ENCODE measurements at regions not wholly inside any gene's neighbourhood (a gene's known extent, or its start where the extent isn't known, plus 50 kb on each side); places are given as distances from the start of the nearest gene placed in this dataset.
"Not testable (repeated sequence)": the region's sequence is repeated elsewhere in the genome, so short reads cannot be mapped to it uniquely, and the experiment has no call there.

DNA sequence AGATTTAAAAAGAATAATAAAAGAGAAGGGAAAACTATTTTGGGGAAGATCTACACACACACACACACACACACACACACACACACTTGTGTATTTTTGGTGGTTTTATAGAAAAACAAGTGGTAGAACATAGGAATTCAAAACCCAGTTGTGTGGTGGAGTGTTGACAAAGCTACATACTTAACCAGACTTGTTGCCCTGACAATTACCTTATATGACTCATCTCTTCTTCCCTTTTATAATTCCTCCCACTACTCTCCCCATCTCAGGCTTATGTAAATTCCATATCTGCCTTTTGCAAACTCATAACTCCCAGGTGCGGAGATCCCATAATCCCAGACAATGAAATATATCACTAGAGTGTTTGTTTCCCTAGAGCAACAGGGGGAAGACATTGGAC lies 873.7 kb downstream of the NXPH1 start:
- Histone ChIP-seq H3K36me3 (ENCODE audit: insufficient read depth, low read length) (no peaks in the 10 kb centered on the region), H3K27me3 (ENCODE audit: insufficient read depth, low read length) (no peaks in the 10 kb centered on the region), H3K9me3 (ENCODE audit: insufficient read depth, low read depth, low read length) (no peaks in the 10 kb centered on the region), H3K27ac (ENCODE audit: low read depth, low read length) (no peak overlapping the region), H3K4me3 (ENCODE audit: low read length) (no peak overlapping the region), H3K4me1 (ENCODE audit: insufficient read depth, low read length) (no peaks in the 10 kb centered on the region), H3K9ac (ENCODE audit: low read depth, low read length) (no peak overlapping the region)
- WGBS: 91% methylated on average over 1 of the region's 1 CpG

DNA sequence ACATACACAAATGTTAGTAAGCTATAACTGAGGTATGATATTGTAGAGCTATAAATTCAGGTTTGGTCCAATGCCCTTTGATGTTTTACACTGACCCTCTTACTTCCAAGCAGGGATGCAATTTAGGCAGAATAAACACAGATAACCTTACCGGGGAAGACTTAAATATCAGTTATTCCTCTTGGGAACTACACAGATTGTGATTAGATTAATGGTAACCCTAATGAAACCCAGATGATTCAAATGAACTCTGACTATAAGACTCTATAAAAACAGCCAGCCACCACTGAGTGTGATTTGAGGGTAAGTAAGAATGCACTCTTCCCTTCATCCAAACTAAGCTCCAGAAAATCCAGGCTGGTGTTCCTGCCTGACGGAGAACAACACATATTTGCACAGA lies 891.1 kb downstream of the NXPH1 start:
- 90% methylated on average over 2 of the region's 2 CpGs for WGBS
- Histone ChIP-seq H3K9ac (ENCODE audit: low read depth, low read length) (no peak overlapping the region), H3K9me3 (ENCODE audit: insufficient read depth, low read depth, low read length) (no peaks in the 10 kb centered on the region), H3K27ac (ENCODE audit: low read depth, low read length) (no peak overlapping the region), H3K4me3 (ENCODE audit: low read length) (no peak overlapping the region), H3K27me3 (ENCODE audit: insufficient read depth, low read length) (no peaks in the 10 kb centered on the region), H3K4me1 (ENCODE audit: insufficient read depth, low read length) (peaks cover 8% of the 10 kb centered on the region; the same call in 1 of the 2 replicates), H3K36me3 (ENCODE audit: insufficient read depth, low read length) (no peaks in the 10 kb centered on the region)

DNA sequence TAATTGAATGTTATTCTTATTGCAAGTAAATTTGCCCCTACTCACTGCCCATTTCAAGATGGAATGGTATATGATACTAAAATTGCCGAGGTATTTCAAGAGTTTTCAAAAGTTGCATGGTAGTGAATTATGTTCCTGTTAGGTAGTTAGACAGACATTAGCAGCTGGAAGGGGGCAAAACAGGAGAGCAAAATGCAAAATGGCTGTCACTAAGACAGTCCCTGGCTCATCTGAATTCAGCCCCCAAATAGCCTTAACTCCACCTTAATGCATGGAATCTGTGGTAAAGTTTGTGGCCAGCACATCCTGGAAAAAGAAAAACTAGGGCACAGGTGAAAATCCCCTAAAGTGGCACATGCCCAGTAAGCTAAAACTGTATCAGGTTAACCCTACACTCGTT lies 894.9 kb downstream of the NXPH1 start:
- Histone ChIP-seq H3K36me3 (ENCODE audit: insufficient read depth, low read length) (no peaks in the 10 kb centered on the region), H3K4me3 (ENCODE audit: low read length) (no peak overlapping the region), H3K9ac (ENCODE audit: low read depth, low read length) (no peak overlapping the region), H3K27me3 (ENCODE audit: insufficient read depth, low read length) (no peaks in the 10 kb centered on the region), H3K9me3 (ENCODE audit: insufficient read depth, low read depth, low read length) (no peaks in the 10 kb centered on the region), H3K27ac (ENCODE audit: low read depth, low read length) (no peak overlapping the region), H3K4me1 (ENCODE audit: insufficient read depth, low read length) (no peaks in the 10 kb centered on the region)
- 98% methylated on average over 2 of the region's 2 CpGs for WGBS

DNA sequence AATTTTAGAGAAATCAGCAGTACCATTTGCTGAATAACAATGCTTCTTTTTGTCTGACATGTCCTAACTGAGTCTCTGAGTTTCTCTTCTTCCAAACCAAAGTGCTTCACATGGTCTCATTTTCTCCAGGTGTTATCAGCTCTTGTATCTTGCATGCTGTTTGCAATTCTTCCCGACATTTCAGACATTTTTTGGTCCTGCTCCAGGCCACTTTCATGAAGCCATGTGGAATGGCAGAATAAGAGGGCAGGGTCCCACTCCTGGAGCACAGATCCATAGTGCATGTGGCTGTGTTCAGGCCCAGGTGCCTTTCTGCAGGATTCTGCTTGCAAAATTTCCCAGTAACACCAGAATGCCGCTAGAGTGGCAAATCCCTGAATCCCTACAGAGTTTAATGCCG lies 916.2 kb downstream of the NXPH1 start:
- 96% methylated on average over 3 of the region's 3 CpGs for WGBS
- H3K9me3 ChIP-seq (ENCODE audit: insufficient read depth, low read depth, low read length): no peaks in the 10 kb centered on the region
- no peaks in the 10 kb centered on the region for H3K36me3 ChIP-seq (ENCODE audit: insufficient read depth, low read length)
- no peaks in the 10 kb centered on the region for H3K4me1 ChIP-seq (ENCODE audit: insufficient read depth, low read length)
- H3K9ac ChIP-seq (ENCODE audit: low read depth, low read length): no peak overlapping the region
- H3K4me3 ChIP-seq (ENCODE audit: low read length): no peak overlapping the region
- H3K27me3 ChIP-seq (ENCODE audit: insufficient read depth, low read length): no peaks in the 10 kb centered on the region
- H3K27ac ChIP-seq (ENCODE audit: low read depth, low read length): no peak overlapping the region

DNA sequence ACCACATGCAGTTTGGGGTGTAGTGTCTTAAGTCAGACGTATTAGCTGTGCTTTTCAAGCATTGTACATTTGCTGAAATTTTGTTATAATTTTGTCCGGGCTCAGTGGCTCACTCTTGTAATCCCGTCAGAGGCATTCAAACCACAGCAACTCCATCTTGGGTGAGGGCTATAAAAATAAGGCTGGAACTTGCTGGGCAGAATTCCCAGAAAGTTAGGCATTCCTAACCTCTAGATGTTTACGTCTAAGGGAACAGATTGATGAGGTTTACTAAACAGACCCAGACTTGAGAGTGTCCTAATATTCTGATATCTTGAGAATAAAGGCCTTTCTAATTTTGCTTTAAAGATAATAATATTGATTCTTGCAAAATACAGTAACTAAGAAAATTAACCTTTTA lies 957.8 kb downstream of the NXPH1 start:
- Histone ChIP-seq H3K9me3 (ENCODE audit: insufficient read depth, low read depth, low read length) (no peaks in the 10 kb centered on the region), H3K36me3 (ENCODE audit: insufficient read depth, low read length) (no peaks in the 10 kb centered on the region), H3K4me1 (ENCODE audit: insufficient read depth, low read length) (no peaks in the 10 kb centered on the region), H3K4me3 (ENCODE audit: low read length) (no peak overlapping the region), H3K27ac (ENCODE audit: low read depth, low read length) (no peak overlapping the region), H3K27me3 (ENCODE audit: insufficient read depth, low read length) (no peaks in the 10 kb centered on the region), H3K9ac (ENCODE audit: low read depth, low read length) (no peak overlapping the region)
- WGBS: 93% methylated on average over 4 of the region's 4 CpGs

DNA sequence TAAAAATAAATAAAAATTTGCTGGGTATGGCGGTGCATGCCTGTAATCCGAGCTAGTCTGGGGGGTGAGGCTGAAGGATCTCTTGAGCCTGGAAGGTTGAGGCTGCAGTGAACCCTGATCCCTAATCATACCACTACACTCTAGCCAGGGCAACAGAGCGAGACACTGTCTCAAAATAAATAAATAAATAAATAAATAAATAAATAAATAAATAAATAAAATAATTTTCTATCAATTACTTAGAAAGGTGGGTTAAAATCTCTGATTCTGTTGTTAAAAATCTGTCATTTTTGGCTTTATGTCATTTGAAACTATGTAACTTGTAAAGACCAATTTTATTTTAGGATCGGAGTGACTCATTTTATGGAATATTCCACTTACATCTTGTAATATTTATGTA lies 958.6 kb downstream of the NXPH1 start:
- no peak overlapping the region for H3K9ac ChIP-seq (ENCODE audit: low read depth, low read length)
- no peaks in the 10 kb centered on the region for H3K4me1 ChIP-seq (ENCODE audit: insufficient read depth, low read length)
- H3K9me3 ChIP-seq (ENCODE audit: insufficient read depth, low read depth, low read length): no peaks in the 10 kb centered on the region
- H3K27ac ChIP-seq (ENCODE audit: low read depth, low read length): no peak overlapping the region
- no peaks in the 10 kb centered on the region for H3K36me3 ChIP-seq (ENCODE audit: insufficient read depth, low read length)
- 100% methylated on average over 1 of the region's 4 CpGs for WGBS
- H3K4me3 ChIP-seq (ENCODE audit: low read length): no peak overlapping the region
- no peaks in the 10 kb centered on the region for H3K27me3 ChIP-seq (ENCODE audit: insufficient read depth, low read length)

DNA sequence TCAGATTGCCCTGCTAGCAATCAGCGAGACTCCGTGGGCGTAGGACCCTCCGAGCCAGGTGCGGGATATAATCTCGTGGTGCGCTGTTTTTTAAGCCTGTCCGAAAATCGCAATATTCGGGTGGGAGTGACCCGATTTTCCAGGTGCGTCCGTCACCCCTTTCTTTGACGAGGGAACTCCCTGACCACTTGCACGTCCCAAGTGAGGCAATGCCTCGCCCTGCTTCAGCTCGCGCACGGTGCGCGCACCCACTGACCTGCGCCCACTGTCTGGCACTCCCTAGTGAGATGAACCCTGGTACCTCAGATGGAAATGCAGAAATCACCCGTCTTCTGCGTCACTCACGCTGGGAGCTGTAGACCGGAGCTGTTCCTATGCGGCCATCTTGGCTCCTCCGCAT lies 971.0 kb downstream of the NXPH1 start:
- H3K36me3 ChIP-seq (ENCODE audit: insufficient read depth, low read length); H3K4me1 ChIP-seq (ENCODE audit: insufficient read depth, low read length); H3K9me3 ChIP-seq (ENCODE audit: insufficient read depth, low read depth, low read length); H3K4me3 ChIP-seq (ENCODE audit: low read length); H3K9ac ChIP-seq (ENCODE audit: low read depth, low read length); H3K27ac ChIP-seq (ENCODE audit: low read depth, low read length); H3K27me3 ChIP-seq (ENCODE audit: insufficient read depth, low read length): not testable (repeated sequence)
- WGBS: 97% methylated on average over 28 of the region's 28 CpGs

DNA sequence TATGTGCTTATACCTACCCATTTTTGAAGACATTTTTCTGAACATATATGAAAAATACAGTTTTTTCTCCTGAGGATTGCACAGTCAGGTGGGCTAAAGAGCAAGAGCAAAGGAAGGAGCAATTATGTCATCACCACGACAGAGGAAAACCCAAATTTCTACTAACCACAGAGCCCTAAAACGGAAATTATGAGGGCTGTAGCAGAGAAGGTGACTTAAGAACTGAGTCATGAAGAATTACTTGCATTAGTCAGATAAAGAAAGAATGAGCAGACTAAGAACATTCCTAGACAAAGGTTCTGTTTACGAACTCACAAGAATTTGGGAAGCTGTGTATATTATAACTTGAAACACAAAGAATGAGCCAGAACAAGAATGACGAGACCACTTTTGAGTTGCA lies 974.4 kb downstream of the NXPH1 start:
- 93% methylated on average over 3 of the region's 4 CpGs for WGBS
- no peak overlapping the region for H3K27ac ChIP-seq (ENCODE audit: low read depth, low read length)
- H3K27me3 ChIP-seq (ENCODE audit: insufficient read depth, low read length): no peaks in the 10 kb centered on the region
- no peak overlapping the region for H3K9ac ChIP-seq (ENCODE audit: low read depth, low read length)
- no peaks in the 10 kb centered on the region for H3K9me3 ChIP-seq (ENCODE audit: insufficient read depth, low read depth, low read length)
- H3K36me3 ChIP-seq (ENCODE audit: insufficient read depth, low read length): no peaks in the 10 kb centered on the region
- no peak overlapping the region for H3K4me3 ChIP-seq (ENCODE audit: low read length)
- H3K4me1 ChIP-seq (ENCODE audit: insufficient read depth, low read length): no peaks in the 10 kb centered on the region

DNA sequence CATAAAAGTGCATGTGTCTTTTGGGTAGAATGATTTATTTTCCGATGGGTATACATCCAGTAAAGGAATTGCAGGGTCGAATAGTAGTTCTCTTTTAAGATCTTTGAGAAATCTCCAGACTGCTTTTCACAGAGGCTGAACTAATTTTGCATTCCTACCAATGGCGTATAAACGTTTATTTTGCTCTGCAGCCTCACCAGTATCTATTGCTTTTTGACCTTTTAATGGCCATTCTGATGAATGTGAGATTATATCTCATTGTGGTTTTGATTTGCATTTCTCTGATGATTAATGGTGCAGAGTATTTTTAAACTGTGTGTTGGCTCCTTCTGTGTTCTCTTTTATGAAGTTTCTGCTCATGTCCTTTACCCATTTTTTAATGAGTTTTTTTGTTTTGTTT lies 1020.1 kb downstream of the NXPH1 start:
- H3K36me3 ChIP-seq (ENCODE audit: insufficient read depth, low read length): no peaks in the 10 kb centered on the region
- H3K9ac ChIP-seq (ENCODE audit: low read depth, low read length): no peak overlapping the region
- no peaks in the 10 kb centered on the region for H3K9me3 ChIP-seq (ENCODE audit: insufficient read depth, low read depth, low read length)
- no peak overlapping the region for H3K4me3 ChIP-seq (ENCODE audit: low read length)
- H3K4me1 ChIP-seq (ENCODE audit: insufficient read depth, low read length): no peaks in the 10 kb centered on the region
- no peak overlapping the region for H3K27ac ChIP-seq (ENCODE audit: low read depth, low read length)
- 94% methylated on average over 4 of the region's 4 CpGs for WGBS
- H3K27me3 ChIP-seq (ENCODE audit: insufficient read depth, low read length): no peaks in the 10 kb centered on the region

DNA sequence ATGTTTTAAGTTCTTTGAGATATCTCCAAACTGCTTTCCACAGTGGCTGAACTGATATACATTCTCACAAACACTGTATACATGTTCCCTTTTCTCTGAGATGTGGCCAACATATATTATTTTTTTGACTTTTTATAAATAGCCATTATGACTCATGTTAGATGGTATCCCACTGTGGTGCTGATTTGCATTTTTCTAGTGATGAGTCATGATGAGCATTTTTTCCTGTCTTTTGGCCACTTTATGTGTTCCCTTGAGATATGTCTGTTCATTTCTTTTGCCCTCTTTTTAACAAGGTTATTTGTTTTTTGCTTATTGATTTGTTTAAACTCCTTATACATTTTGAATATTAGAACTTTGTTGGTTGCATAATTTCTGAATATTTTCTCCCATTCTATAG lies 1055.1 kb downstream of the NXPH1 start:
- Histone ChIP-seq H3K4me3 (ENCODE audit: low read length) (no peak overlapping the region), H3K9me3 (ENCODE audit: insufficient read depth, low read depth, low read length) (0 out of 2 replicates have a peak, but pooled peaks cover 4% of the 10 kb centered on the region), H3K4me1 (ENCODE audit: insufficient read depth, low read length) (no peaks in the 10 kb centered on the region), H3K9ac (ENCODE audit: low read depth, low read length) (no peak overlapping the region), H3K36me3 (ENCODE audit: insufficient read depth, low read length) (no peaks in the 10 kb centered on the region), H3K27me3 (ENCODE audit: insufficient read depth, low read length) (no peaks in the 10 kb centered on the region), H3K27ac (ENCODE audit: low read depth, low read length) (no peak overlapping the region)

DNA sequence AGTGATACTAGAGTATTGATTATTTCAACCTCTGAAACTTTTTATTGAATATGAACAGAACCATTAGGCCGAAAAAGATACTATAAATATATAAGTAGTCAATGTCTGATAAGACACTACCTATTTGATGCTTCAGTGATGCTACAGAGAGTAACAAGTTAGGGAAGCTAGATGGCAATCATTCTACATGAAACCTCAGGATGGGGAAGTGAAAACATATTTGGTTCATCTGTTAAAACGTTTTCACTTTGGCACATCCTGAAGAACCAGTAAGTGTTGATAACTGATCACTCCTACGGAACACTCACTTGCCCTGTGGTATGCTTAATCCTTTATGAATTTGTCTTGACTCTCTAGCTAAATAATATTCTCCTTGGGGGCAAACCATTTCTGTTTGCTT lies 1064.9 kb downstream of the NXPH1 start:
- H3K4me1 ChIP-seq (ENCODE audit: insufficient read depth, low read length): no peaks in the 10 kb centered on the region
- no peaks in the 10 kb centered on the region for H3K27me3 ChIP-seq (ENCODE audit: insufficient read depth, low read length)
- 96% methylated on average over 2 of the region's 3 CpGs for WGBS
- no peak overlapping the region for H3K4me3 ChIP-seq (ENCODE audit: low read length)
- no peaks in the 10 kb centered on the region for H3K36me3 ChIP-seq (ENCODE audit: insufficient read depth, low read length)
- H3K9me3 ChIP-seq (ENCODE audit: insufficient read depth, low read depth, low read length): no peaks in the 10 kb centered on the region
- H3K27ac ChIP-seq (ENCODE audit: low read depth, low read length): no peak overlapping the region
- H3K9ac ChIP-seq (ENCODE audit: low read depth, low read length): no peak overlapping the region

DNA sequence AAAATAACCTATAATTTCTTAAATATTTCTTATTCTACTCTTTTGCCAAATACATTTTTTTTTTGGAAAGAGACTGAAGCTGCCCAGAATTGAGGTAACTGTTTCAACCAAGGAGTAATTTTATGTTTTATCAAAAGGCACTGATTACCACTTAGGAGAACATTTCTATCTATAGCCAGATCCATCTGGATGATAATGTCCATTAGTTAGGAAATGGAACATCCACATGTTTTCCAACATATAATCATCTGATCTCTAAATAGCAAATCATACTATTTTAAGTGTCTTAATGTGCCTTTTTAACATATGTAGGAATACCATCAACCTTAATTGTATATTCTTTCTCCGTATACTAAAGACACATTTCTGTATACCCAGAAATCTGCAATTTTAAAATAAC lies 1068.9 kb downstream of the NXPH1 start:
- H3K9ac ChIP-seq (ENCODE audit: low read depth, low read length): no peak overlapping the region
- no CpG with 5 or more reads among the region's 1 CpG for WGBS
- no peak overlapping the region for H3K27ac ChIP-seq (ENCODE audit: low read depth, low read length)
- no peaks in the 10 kb centered on the region for H3K9me3 ChIP-seq (ENCODE audit: insufficient read depth, low read depth, low read length)
- H3K4me1 ChIP-seq (ENCODE audit: insufficient read depth, low read length): no peaks in the 10 kb centered on the region
- H3K36me3 ChIP-seq (ENCODE audit: insufficient read depth, low read length): no peaks in the 10 kb centered on the region
- H3K4me3 ChIP-seq (ENCODE audit: low read length): no peak overlapping the region
- no peaks in the 10 kb centered on the region for H3K27me3 ChIP-seq (ENCODE audit: insufficient read depth, low read length)
